Left renal cortex interstitium (tissue), 4 donors: ENCODE measurements at regions not wholly inside any gene's neighbourhood (a gene's known extent, or its start where the extent isn't known, plus 50 kb on each side); places are given as distances from the start of the nearest gene placed in this dataset.

Experiments used
- DNase-seq, 4 donors: peaks; one replicate each; pipeline ENCODE4 v3.0.0-alpha.2; 2013; ENCODE audit warnings: low read depth in 4 of 4, low spot score in 2 of 4, missing footprints in 1 of 4

DNA sequence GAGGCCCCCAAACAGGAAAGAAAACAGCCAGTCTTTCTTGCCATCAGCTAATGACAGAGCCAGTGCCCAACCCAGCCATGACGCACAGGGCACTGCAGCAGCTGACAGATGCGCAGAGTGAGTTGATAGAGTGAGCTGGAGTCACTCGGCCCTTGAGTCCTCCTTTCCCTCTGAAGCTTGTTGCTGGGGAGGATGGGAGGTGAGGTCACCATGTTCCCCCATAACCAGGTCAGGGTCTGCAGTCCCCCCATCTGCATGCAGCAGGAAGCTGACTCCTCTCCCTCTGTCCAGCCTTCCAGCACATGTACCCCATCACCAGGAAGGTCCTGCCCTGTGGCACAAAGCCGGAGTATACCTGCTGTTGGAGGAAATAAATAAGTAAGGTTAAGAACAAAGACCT lies 174.6 kb downstream of the ABHD5 start:
- DNase-seq = no peak

DNA sequence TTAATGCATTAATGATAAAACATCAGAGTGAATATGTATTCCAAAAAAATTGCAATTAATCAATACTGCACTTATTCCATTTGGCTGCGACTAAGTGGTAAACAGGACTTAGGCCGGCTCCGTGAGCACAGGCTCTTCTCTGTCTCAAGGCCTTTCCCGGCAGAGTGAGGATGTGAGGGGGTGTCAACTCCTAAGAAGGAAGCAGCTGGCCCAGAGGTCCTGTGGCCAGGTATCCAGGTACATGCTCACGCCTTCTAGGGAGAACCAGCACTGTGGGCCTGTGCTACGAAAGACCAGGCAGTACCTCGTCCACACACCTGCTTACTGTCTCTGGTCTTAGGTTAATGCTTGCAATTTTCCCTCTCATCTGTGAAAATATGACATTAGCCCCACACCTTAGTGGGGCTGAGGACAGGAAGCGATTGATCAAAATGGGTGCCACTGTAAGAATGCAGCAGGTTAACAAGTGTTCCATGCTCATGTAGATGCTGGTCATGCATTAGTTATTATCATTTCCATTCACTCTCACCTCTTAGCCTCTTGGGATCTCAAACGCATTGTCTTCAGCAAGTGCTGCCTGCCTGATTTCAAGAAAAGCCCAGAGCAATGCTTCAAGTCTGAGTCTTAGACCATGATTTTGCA lies 175.3 kb downstream of the ABHD5 start:
- DNase-seq = no peak

DNA sequence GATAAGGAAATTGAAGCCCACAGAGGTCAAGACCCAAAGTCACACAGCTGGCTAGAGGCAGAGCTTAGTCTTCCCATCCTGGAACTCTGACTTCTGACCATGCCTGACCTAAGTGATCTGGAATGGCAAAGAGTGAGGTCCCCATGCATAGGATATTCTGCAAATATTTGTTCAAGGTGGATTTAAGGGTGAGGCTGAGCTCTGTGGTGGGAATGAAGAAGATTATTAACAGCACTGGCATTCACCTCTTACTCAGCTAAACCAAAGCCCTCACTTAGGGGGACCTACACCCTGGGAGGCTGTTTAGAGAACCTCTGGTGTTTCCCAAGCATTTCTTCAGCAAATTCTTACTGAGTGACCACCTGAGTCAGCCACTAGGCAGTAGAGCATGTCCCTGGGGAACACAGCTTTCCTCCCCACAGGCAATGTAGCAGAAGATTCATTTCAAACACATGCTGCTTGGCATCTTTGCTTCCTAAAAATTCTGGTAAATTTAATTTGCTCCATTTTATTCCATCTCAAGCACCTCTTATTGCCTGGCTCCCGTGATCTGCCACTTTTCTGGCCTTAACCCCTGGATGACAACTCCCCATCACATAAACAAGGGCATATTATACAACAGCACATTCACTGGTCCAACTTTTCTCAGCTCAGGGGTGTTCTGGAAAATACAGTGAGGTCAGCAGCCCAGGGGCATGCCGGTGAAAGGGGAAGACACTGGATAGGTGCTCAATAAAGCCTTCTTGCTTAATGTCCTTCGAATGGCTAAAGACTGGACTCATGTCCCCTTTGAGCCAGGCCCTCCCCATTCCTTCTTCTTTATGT lies 176.0 kb downstream of the ABHD5 start:
- no peak for DNase-seq

DNA sequence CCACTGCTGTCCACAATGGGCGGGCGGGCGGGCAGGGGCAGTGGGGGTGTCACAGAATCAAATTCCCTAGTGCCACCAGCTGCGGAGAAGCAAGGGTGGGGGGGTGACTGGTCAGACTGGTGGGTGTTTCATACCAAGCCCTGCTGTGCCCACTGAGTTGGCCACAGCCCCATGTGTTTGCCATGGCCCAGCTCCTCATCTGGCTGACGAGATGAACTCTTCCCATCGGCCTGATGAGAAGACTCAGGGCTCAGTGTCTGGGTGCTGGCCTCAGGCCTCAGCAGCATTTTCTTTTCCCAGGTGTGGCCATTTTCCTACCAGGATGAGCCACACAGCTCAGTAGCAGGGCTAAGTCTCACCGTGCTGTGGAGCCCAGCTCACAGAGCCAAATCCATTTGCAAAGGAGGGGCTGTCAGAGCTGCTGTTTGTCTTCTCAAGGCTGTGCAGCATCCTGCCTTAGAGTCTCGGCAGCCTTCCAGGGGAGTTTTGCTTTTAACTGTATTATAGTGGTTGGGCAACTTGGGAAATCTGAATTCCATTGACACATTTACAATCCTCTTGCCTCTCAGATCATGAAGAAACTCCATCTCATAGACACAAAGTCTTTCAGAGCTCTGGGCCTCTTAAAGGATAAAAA lies 176.8 kb downstream of the ABHD5 start:
- DNase-seq = no peak

DNA sequence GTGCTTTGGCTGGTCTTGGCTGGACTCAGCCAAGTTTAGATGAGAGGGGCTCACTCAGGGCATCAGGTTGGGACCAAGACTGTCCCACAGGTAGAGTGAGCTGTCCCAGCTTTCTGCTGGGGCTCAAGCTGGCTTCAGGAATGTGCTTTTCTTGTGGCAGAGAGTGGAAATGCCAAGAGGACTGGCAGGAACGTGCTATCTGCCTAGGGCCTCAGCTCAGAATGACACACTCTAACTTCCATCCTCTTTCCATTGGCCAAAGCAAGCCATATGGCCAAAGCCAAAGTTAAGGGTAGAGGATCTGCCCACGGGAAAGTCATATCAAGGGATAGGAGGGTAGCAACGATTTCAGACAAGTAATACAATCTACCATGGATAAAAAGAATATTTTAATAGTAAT lies 178.8 kb downstream of the ABHD5 start:
- no peak for DNase-seq

DNA sequence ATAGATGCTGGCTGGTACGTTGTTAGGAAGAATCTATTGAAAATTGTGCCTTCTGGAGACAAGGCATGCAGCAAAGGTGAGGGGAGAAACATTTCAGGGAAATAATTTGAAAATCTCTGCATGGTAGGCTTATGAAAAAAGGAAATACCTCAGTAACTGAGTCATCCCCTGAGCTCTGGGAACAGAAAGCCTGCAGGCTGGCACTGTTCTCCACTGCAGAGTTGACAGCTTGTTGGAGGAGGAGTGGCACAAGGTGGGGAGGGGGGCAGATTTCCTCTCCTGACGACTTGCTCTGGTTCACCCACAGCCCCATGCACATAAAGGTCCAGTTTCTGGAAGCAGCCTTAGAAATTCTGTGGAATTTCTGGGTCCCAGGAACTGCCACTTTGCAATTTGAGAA lies 179.4 kb downstream of the ABHD5 start:
- no peak for DNase-seq

DNA sequence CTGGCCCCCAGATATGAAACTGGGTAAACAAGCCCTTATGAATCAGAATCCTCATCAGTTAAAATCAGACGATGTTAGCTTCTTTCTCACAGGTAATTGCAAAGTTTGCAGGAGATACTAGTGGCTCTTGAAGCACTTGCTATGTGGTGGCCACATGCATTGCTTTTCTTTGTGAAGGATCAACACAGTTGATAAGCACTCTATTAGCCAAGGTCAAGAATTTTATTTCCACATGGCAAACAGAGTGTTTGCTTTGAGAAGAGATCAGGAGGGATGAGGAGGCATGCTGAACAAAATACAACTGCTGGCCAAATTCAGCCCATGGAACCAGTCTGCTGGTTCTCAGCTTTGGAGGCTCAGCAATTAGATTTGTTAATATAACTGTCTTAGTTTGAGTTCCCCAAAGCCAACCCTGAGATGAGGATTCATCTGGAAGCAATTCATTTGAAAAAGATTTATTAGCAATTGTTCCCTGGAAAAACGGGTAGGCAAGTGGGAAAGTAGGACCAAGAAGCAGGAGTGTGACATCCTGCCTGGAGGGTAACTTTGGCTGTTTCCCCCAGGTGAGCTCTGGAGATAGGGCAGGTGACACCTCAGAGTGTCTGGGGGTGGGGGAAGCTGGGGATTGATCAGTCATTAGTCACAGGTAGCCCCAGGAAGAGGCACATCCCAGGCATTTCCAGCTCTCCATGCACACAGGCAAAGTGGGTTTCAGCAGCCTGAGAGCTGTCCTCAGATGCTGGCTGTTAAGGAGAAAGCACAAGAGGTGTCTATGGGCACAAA lies 180.3 kb downstream of the ABHD5 start:
- no peak for DNase-seq

DNA sequence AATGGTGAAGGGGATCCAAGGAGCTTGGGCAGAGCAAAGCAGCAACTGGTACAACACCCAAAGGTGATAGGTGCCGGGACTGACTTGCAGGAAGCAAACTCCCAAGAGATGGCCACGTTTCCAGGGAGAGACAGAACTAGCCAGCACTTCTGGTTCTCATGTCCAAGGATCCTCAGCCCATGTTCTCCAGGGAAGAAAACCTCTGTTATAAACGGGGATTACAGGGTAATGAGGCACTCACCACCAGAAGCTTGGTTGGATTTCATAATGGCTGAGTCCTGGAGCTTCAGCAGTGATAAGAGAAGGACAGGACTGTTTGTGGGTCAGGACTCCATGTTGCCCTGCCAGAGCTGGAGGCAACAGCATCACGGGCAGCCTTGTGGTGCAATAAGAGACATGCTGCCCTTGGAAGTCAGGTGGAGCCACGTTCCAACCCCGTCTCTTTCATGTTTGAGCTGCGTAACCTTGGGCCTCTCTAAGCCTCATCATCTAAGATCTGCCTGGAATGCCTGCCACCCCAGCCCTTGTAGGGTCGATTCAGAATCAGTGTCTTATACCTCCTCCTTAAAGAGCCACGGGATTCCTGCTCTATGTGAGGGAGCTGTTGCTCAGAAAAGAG lies 181.0 kb downstream of the ABHD5 start:
- DNase-seq = no peak

DNA sequence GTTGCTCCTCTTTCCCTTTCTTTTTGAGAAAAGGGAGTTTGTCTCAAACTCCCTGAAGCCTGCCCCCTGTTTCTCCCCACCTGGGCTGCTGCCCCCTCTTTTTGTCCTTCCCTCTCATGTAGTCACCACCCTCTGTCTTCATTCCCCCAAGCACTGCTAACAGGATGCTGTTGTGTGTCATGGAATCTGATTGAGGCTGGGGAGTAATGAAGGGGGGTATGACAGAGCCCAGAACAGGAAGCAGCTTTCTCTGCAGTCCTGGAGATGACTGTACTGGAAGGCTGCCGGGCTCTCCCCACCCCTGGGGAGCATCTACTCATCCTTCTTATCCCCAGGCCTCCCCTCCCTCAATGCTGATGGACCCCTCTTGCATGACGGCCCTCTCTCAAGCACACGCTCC lies 181.6 kb downstream of the ABHD5 start:
- no peak for DNase-seq

DNA sequence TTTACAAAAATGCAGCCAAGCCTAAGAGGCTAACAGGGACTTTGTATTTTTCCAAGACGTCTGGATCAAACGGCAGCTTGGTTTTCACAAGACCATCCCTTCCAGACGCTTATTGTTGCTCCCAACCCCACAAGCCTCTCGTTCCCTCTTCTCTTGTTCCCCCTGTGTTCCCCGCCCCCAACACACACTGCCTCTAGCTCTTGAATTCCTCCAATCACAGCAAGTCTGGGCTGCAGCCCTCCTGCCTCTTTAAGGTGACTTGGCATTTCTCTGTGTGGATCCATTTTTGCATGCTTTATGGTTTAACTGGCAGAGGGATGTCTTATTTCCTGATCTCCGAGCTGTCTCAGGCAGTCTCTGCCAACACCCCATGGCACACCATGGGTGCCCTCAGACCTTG lies 182.2 kb downstream of the ABHD5 start:
- no peak for DNase-seq

DNA sequence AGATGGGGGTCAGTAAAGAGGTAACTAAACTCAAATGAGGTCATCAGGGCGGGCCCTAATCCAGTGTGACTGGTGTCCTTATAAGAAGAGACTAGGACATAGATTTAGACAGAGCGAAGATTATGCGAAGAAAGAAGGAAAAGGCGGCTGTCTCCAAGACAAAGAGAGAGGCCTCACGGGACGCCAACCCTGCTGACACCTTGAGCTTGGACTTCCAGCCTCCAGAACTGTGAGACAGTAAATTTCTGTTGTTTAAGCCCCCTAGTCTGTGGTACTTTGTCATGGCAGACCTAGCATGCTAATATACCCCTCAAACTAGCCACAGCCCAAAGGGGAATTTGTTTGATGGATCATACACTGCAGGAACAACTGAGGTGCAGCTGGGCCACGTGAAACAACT lies 183.0 kb downstream of the ABHD5 start:
- DNase-seq = no peak

DNA sequence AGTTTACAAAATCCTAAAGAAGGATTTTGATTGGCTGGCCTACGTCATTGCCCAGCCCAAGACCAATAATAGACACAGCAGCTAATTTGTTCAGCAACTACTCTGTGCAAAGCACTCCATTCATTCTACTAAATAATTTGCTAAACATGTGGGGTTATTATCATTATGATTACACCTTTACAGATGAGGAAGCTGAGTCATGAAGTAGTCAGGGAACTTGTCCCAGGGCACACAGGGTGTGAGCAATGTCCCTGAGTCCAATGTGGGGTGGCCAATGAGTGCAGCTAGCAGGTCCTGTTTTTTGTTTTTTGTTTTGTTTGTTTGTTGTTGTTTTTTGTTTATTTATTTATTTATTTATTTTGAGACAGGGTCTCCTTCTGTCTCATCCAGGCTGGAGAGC lies 183.6 kb downstream of the ABHD5 start:
- DNase-seq = no peak

DNA sequence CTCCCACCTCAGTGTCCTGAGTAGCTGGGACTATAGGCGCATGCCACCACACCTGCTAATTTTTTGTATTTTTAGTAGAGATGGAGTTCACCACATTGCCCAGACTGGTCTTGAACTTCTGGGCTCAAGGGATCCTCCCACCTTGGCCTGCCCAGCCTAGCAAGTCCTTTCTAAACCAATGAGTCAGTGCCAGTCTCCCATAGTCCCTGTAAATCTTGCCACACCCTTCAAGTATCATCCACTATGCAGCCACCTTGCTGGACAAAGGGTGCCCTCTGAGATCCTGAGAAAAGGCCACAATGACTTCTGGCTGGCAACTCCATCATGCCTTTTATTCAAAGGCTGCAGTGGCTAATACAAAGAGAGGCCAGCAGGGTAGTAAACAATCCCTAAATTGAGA lies 184.0 kb downstream of the ABHD5 start:
- no peak for DNase-seq

DNA sequence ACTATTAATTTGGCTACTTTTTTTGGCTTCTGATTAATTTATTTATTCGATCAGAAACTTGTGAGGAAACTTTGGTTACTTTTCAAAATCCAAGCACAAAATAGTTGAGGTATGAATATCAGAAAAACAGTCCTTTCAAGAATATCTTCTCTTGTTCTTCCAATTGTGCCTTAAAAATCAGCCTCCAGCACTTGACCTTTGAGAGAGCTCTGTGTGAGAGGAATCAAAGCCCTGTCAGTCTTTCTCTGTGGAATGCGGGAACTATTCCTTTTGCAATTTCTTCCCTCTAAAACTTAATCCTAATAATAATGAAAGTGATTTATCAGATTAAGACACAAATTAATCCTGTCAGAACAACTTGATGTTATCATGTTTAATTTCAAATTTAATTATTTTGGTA lies 185.9 kb downstream of the ABHD5 start:
- no peak for DNase-seq

DNA sequence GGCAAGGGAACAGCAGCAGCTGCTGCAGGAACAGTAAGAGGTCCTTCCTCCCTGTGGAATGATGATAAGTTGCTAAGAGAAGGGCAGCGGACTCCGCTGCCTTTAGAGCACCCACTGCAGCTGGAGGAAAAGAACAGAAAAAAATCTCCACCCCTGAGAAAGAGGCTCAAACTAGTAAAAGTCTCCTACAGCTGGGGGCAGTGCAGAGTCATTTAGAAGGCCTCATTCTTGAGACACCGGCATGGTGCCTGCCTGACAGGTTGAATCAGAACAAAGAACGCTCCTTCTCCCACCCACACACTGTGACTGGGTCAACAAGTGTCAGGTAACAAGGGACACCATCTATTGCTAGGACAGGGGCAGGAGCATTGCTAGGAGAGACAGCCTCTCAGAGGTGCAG lies 188.4 kb downstream of the ABHD5 start:
- no peak for DNase-seq

DNA sequence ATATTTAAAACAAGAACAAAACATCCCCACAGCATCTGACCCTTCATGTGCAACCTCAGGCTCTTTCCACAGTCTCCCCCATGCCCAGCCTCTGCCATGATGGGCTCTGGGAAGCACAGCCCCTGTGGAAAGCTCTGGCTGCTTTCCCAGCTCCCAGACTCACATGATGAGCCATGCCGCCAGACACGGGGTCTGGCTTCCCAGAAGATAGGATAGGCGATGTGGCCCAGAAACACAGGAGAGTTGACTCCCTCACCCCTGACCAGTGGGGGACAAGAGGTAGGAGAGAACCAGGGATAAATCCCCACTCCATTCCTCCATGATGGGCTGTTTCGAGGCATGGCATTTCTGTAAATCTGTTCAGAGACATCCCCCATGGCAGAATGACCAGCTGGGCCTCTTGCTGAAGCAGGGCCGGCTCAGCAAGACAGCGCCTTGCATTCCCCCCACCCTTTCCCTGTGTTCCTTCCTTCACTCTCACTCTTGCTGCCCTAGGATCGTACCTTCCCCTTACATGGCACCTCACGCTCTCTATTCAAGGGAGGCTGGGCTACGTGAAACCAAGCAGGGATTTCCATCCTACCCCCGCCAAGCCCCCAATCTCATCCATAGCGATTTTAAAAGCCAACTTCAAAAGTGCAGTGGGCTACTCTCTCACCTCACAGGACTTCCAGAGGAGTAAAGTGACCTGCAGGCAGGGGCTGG lies 192.4 kb downstream of the ABHD5 start:
- no peak for DNase-seq

DNA sequence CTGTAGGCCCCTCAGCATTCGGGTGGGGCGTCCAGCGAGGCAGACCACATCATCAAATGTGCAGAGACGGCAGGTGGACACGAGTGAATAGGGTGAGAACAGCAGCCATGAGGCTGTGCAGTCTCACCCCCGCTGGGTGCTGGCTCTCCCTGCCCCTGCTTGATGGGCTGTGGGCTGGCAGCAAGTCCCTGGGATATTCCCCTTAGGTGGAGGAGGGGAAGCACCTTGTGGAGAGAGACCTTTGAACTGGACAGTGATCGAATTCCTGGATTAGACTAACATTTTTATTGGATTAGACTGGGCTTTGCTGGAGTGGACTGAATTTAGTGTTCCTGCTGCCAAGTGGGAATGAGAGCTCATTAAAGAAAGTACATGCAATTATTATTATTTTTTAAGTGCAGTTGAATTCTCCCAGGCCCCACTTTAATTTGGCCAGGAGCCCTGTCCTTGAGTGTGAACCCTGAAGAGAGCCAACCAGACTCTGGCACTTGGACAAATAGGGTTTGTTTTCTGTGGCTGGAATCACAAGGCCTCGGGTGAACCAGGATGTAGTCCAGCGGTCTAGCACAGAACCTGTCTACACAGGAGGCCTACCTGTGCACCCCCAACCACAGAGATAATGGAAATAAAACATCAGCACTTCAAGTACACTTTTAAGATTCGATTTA lies 193.1 kb downstream of the ABHD5 start:
- DNase-seq = no peak

DNA sequence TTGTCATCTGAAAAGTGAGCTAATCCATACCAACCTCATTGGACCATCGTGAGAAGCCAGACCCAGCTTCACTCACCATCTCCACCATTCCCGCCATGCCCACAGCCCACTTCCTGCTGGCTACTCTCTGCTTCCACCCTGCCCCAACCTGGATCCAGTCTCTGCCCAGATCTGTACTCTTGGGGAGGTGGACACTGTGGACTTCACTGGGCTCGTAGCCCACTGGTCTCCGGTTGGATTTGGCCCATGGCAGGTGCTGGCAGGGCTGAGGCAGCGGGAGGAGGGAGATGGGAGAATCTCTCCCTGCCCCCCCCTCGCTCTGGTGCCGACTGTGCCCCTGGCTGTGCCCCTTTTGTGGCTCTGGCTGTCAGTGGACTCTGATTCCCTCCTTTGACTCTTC lies 193.8 kb downstream of the ABHD5 start:
- DNase-seq = no peak

DNA sequence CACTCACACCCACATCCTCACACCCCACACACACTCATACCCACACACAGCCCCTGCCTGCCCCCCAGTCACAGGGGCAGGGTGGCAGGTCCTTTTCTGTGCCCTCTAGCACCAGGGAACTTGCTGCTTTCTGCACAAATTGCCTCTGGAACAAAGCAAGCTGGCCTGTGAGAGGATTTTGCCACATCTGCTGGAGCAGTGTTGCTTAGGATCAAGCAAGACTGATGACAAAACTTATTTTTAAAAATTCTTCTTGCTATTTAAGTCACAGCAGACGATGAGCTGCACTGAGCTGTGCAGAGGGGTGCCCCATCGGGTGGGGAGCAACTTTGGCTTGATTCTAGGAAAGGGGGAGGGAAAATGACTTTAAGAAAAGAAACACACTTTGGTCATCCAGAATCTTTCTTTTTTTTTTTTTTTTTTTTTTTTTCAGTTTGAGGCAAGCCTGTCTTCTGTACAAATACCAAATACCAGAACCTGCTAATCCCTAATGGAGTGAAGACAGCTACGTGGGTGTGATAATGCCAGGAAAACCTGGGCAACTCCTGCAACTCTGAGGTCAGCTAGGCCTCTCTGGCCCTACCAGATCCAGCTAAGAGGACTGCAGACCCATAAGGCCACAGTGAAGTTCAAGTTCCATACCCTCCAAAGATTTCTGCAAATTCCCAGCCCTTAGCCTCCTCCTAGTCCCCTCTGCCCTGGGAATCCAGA lies 195.3 kb downstream of the ABHD5 start:
- DNase-seq = no peak
